GM12878 (cell line): ENCODE measurements at regions not wholly inside any gene's neighbourhood (a gene's known extent, or its start where the extent isn't known, plus 50 kb on each side); places are given as distances from the start of the nearest gene placed in this dataset.

Source experiments
- ATAC-seq: fragments of 200-7000 bp; cut with Tn5 transposase; 3 replicates; pipeline ENCODE4 v1.9.1; 2020; ENCODE audit warnings: mild to moderate bottlenecking, moderate library complexity
- BruUV-seq: library from RNA; stranded (reverse); fragments of 400-500 nt; replicated peaks from 2 replicates; lab custom pipeline; 2021; lab: Mats Ljungman, UMichigan
- CTCF ChIA-PET: fragments of 300-600 bp; sonication (Branson Sonifier 250); formaldehyde crosslinking; extraction: SDS; loops from one replicate; lab custom pipeline; 2021; ENCODE audit warnings: inconsistent platforms; lab: Yijun Ruan, JAX
- POLR2A ChIA-PET: fragments of 350-600 bp; formaldehyde crosslinking; extraction: SDS; loops from one replicate; lab custom pipeline; 2021; ENCODE audit warnings: inconsistent platforms; lab: Charles Lee
- RAD21 ChIA-PET: fragments of 300-600 bp; sonication (Branson Sonifier 250); formaldehyde crosslinking; loops from one replicate; lab custom pipeline; 2023; ENCODE audit warnings: antibody characterized with exemption; ENCODE audit not compliant: unreplicated experiment; lab: Charles Lee
- SMC1A ChIA-PET: fragments of 300-600 bp; sonication (Branson Sonifier 250); formaldehyde crosslinking; loops from one replicate; lab custom pipeline; 2023; ENCODE audit not compliant: unreplicated experiment, uncharacterized antibody; lab: Charles Lee
- DNase-seq: peaks from one replicate; pipeline ENCODE4 v3.0.0-alpha.2; 2011; ENCODE audit warnings: low read depth, low spot score
- FAIRE-seq: peaks from 3 replicates; lab custom pipeline; 2011; peaks lifted over from hg19 to GRCh38; lab: Jason Lieb, UNC
- H2AFZ ChIP-seq: 2 replicates; pipeline ENCODE4 v1.6.0; 2011; ENCODE audit warnings: low read depth, low read length, control low read depth; ENCODE audit not compliant: control insufficient read depth
- H3K27ac ChIP-seq: 2 replicates; pipeline ENCODE4 v1.5.1; 2011; ENCODE audit warnings: control low read depth; ENCODE audit not compliant: control insufficient read depth, insufficient read depth
- H3K27me3 ChIP-seq, 2 experiments: replicated peaks in 1 of 2; 2 replicates each; pipeline versions ENCODE4 v1.6.0 to v1.6.1; 2011; ENCODE audit warnings: low read length in 1 of 2; ENCODE audit not compliant: control insufficient read depth in 2 of 2, insufficient read depth in 2 of 2
- H3K36me3 ChIP-seq, 2 experiments: 2 replicates each; pipeline ENCODE4 v1.5.1; 2011; ENCODE audit warnings: low read length in 1 of 2; ENCODE audit not compliant: control insufficient read depth in 2 of 2, insufficient read depth in 2 of 2
- H3K4me1 ChIP-seq: 2 replicates; pipeline ENCODE4 v1.6.1; 2011; ENCODE audit warnings: mild to moderate bottlenecking, low read length, moderate library complexity, mixed read lengths; ENCODE audit not compliant: control insufficient read depth, insufficient read depth
- H3K4me2 ChIP-seq: 2 replicates; pipeline ENCODE4 v1.6.0; 2011; ENCODE audit warnings: control low read depth; ENCODE audit not compliant: control insufficient read depth, insufficient read depth
- H3K4me3 ChIP-seq: fragments of 200-600 bp; sonication (generic); 2 replicates; pipeline ENCODE4 v1.5.1; 2016
- H3K79me2 ChIP-seq: 2 replicates; pipeline ENCODE4 v1.6.0; 2011; ENCODE audit warnings: low read length; ENCODE audit not compliant: control insufficient read depth, insufficient read depth
- H3K9ac ChIP-seq: 2 replicates; pipeline ENCODE4 v1.8.0; 2011; ENCODE audit warnings: low read length, control low read depth, mixed read lengths; ENCODE audit not compliant: control insufficient read depth, insufficient read depth
- H3K9me3 ChIP-seq: replicated peaks from 3 replicates; pipeline ENCODE4 v1.5.1; 2011; ENCODE audit warnings: mild to moderate bottlenecking, low read length; ENCODE audit not compliant: control insufficient read depth, insufficient read depth
- H4K20me1 ChIP-seq: 2 replicates; pipeline ENCODE4 v1.6.0; 2011; ENCODE audit not compliant: control insufficient read depth, insufficient read depth
- BHLHE40 ChIP-seq, 2 experiments: fragments of 450-650 bp in 1 of 2; IDR thresholded peaks; 2 replicates each; pipeline ENCODE4 v1.6.1; 2011 to 2017; ENCODE audit warnings: low read depth in 2 of 2, borderline replicate concordance in 1 of 2, improper control_type of control experiment in 1 of 2, low read length in 1 of 2, mild to moderate bottlenecking in 1 of 2
- CEBPZ ChIP-seq: fragments of 150-350 bp; IDR thresholded peaks from 2 replicates; pipeline ENCODE4 v1.6.1; 2016; ENCODE audit warnings: low read depth, low read length
- CTCF ChIP-seq, 3 experiments: IDR thresholded peaks in 2 of 3; conservative IDR thresholded peaks in 1 of 3; 2 replicates each; pipeline ENCODE4 v1.5.1; 2011; ENCODE audit warnings: low read depth in 3 of 3, low read length in 3 of 3, mild to moderate bottlenecking in 3 of 3, control low read depth in 2 of 3, moderate library complexity in 2 of 3, inconsistent platforms in 1 of 3, mixed read lengths in 1 of 3; ENCODE audit not compliant: control insufficient read depth in 2 of 3, insufficient read depth in 1 of 3; ENCODE audit errors: extremely low read depth in 1 of 3
- E4F1 ChIP-seq: fragments of 450-650 bp; IDR thresholded peaks from 2 replicates; pipeline ENCODE4 v1.6.1; 2018; ENCODE audit warnings: borderline replicate concordance, mild to moderate bottlenecking; ENCODE audit not compliant: partially characterized antibody
- FOXM1 ChIP-seq: IDR thresholded peaks from 2 replicates; pipeline ENCODE4 v1.6.1; 2012; ENCODE audit warnings: low read depth, mild to moderate bottlenecking, inconsistent platforms, low read length, moderate library complexity
- KLF5 ChIP-seq: fragments of 450-650 bp; IDR thresholded peaks from 2 replicates; pipeline ENCODE4 v1.6.1; 2014; ENCODE audit warnings: mild to moderate bottlenecking; ENCODE audit not compliant: partially characterized antibody
- NFIC ChIP-seq: IDR thresholded peaks from 2 replicates; pipeline ENCODE4 v1.6.1; 2012; ENCODE audit warnings: low read depth, mild to moderate bottlenecking, inconsistent platforms, low read length, moderate library complexity
- PKNOX1 ChIP-seq: fragments of 450-650 bp; IDR thresholded peaks from 2 replicates; pipeline ENCODE4 v1.6.1; 2016; ENCODE audit warnings: mild to moderate bottlenecking
- POLR2AphosphoS5 ChIP-seq: IDR thresholded peaks from 2 replicates; pipeline ENCODE4 v1.6.1; 2011; ENCODE audit warnings: mild to moderate bottlenecking, low read length, inconsistent platforms
- RAD21 ChIP-seq: IDR thresholded peaks from 2 replicates; pipeline ENCODE4 v1.6.1; 2011; ENCODE audit warnings: mild to moderate bottlenecking, low read depth, low read length, moderate library complexity; ENCODE audit not compliant: insufficient read depth
- SMAD5 ChIP-seq: IDR thresholded peaks from 2 replicates; pipeline ENCODE4 v1.6.1; 2016; ENCODE audit warnings: antibody characterized with exemption, low read depth
- SMC3 ChIP-seq: IDR thresholded peaks from 2 replicates; pipeline ENCODE4 v1.6.1; 2011; ENCODE audit warnings: low read length, improper control_type of control experiment, borderline replicate concordance
- SRF ChIP-seq, 2 experiments: IDR thresholded peaks; 2 replicates each; pipeline ENCODE4 v1.6.1; 2011; ENCODE audit warnings: low read depth in 2 of 2, low read length in 2 of 2, mild to moderate bottlenecking in 1 of 2, moderate library complexity in 1 of 2
- TCF12 ChIP-seq: IDR thresholded peaks from 2 replicates; pipeline ENCODE4 v1.6.1; 2011; ENCODE audit warnings: low read depth, mild to moderate bottlenecking, low read length
- TCF7 ChIP-seq: IDR thresholded peaks from 2 replicates; pipeline ENCODE4 v1.6.1; 2014; ENCODE audit warnings: antibody characterized with exemption, borderline replicate concordance
- WGBS: methylation state at CpG from one replicate; pipeline ENCODE4 v1.1.6; 2016; ENCODE audit warnings: low lambda C conversion rate; ENCODE audit not compliant: insufficient replicate concordance, insufficient coverage; ENCODE audit errors: missing lambda C conversion rate; 5-methylcytosine and 5-hydroxymethylcytosine counted together
- in situ Hi-C: fragments of 300-500 bp; cut with MboI; formaldehyde crosslinking; loops from 9 replicates; pipeline ENCODE4 v1.14.3; 2018; ENCODE audit warnings: mixed read lengths
- intact Hi-C: fragments of 100-400 bp; cut with micrococcal nuclease; formaldehyde crosslinking; loops from one replicate; pipeline ENCODE4 v1.14.2; 2022; ENCODE audit not compliant: unreplicated experiment

- FAIRE-seq (no peak), ATAC-seq (peak; percentile 96), DNase-seq (no peak)
- no peaks in the 10 kb centered on the region for H3K4me1 ChIP-seq
- in situ Hi-C loops = no loop called here
- no peak overlapping the region for H3K4me3 ChIP-seq
- ChIA-PET RAD21 (no interaction called here), CTCF (interaction anchor here (0.7 to 1.9 kb wide), 17 partner anchors 9 to 934 kb away, joined by 3 to 7 read pairs (median 3); no protein-coding TSS in a partner anchor), SMC1A (interaction anchor here (0.8 to 1.0 kb wide), 2 partner anchors 11 to 18 kb away, joined by 3 read pairs; no protein-coding TSS in a partner anchor), POLR2A (no interaction called here)
- no TSS peak for BruUV-seq
- H3K4me2 ChIP-seq = no peak overlapping the region
- no peaks in the 10 kb centered on the region for H3K36me3 ChIP-seq
- WGBS = 23% methylated on average over 2 of the region's 2 CpGs
- no peak overlapping the region for H3K9ac ChIP-seq
- H3K9me3 ChIP-seq = no peaks in the 10 kb centered on the region
- intact Hi-C loops = no loop called here
- no peaks in the 10 kb centered on the region for H3K27me3 ChIP-seq
- no peaks in the 10 kb centered on the region for H4K20me1 ChIP-seq
- H3K27ac ChIP-seq = no peak overlapping the region
- H2AFZ ChIP-seq = no peak overlapping the region
- H3K79me2 ChIP-seq = no peaks in the 10 kb centered on the region
- TF ChIP-seq CTCF (IDR thresholded peaks at IDR 0.05 in 2 of 3, conservative IDR thresholded peaks at IDR 0.05 in 1 of 3; ENCODE audit: control insufficient read depth in 2 of 3, extremely low read depth in 1 of 3, insufficient read depth in 1 of 3, low read depth in 3 of 3, low read length in 3 of 3) = peak; percentile 50 to 74 (median 60)
- TF ChIP-seq TCF12 = no peak
- no peak for TF ChIP-seq KLF5
- TF ChIP-seq TCF7 = no peak
- peak; percentile 50 for TF ChIP-seq RAD21
- TF ChIP-seq PKNOX1 = no peak
- no peak for TF ChIP-seq E4F1
- no peak for TF ChIP-seq CEBPZ
- TF ChIP-seq BHLHE40 (IDR thresholded peaks at IDR 0.05; ENCODE audit: borderline replicate concordance in 1 of 2, low read depth in 2 of 2, low read length in 1 of 2) = no peak
- TF ChIP-seq SRF (IDR thresholded peaks at IDR 0.05; ENCODE audit: low read depth in 2 of 2, low read length in 2 of 2) = peak; percentile 42 to 67; a peak in 2 of 4 replicates
- TF ChIP-seq POLR2AphosphoS5 = no peak
- TF ChIP-seq SMC3 = peak; percentile 37; the same call in 1 of the 2 replicates
- TF ChIP-seq NFIC = no peak
- no peak for TF ChIP-seq SMAD5
- TF ChIP-seq FOXM1 = no peak
Measured at GRCh38 chr2:21422050-21422449, 298.3 kb downstream of the TDRD15 start.
